ENCODE measurements at regions not wholly inside any gene's neighbourhood (a gene's known extent, or its start where the extent isn't known, plus 50 kb on each side); places are given as distances from the start of the nearest gene placed in this dataset.

DNA sequence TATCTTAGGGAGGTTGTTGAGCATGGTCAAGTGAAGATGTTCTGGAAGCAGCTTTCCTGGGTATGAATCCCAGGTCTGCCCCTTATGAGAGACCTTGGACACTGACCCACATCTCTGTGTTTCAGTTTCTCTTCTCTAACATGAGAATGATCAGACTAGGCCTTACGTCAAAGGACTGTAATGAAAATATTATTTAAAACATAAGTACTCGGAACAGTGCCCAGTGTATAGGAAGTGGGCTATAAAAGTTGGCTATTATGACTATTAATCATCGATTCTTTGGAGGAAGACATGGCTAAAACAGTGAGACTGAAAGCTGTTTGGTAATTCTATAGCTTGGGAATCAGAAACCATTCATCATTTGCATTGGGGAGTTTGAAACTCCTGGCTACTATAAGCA, 65.3 kb upstream of the MYO10 start:
- TF ChIP-seq, protein P1, sequence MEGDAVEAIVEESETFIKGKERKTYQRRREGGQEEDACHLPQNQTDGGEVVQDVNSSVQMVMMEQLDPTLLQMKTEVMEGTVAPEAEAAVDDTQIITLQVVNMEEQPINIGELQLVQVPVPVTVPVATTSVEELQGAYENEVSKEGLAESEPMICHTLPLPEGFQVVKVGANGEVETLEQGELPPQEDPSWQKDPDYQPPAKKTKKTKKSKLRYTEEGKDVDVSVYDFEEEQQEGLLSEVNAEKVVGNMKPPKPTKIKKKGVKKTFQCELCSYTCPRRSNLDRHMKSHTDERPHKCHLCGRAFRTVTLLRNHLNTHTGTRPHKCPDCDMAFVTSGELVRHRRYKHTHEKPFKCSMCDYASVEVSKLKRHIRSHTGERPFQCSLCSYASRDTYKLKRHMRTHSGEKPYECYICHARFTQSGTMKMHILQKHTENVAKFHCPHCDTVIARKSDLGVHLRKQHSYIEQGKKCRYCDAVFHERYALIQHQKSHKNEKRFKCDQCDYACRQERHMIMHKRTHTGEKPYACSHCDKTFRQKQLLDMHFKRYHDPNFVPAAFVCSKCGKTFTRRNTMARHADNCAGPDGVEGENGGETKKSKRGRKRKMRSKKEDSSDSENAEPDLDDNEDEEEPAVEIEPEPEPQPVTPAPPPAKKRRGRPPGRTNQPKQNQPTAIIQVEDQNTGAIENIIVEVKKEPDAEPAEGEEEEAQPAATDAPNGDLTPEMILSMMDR (IDR thresholded peaks at IDR 0.05; ENCODE audit: insufficient read depth, low read depth, low read length) = no peak
- no peak overlapping the region for H3K4me3 ChIP-seq (ENCODE audit: low read depth, low read length)
- DNase-seq (ENCODE audit: low read depth) = peak; percentile 45

DNA sequence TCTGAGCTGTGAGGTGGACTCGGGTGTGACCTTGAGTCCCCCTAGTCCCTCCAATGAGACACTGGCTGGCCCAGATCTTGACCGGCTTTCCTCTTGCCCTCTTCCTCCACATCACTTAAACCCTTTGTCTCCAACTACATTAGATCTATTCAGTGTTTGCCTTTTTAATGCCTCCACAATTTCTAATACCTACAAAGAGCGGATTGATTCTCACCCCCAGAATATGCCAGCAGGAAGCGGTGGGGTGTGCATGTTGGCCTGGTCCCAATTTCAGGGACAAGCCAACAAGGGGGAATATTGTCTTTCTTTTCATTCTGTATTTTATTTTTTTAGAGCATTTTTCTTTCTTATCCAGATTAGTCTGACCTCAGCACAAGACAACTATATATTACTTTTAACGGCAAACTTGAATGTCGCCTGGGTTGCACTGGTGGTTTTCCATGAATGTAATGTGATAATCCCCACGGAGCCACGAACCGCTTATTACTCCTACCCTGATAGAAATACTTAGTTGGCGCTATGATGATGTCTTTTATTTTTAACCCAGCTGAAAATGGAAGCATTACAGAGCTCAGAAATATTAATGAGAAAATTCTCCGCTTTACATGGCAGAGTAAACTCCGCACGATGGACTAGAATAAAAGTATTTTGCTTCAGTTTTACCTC, 68.5 kb upstream of the MYO10 start:
- TF ChIP-seq, protein P1 (IDR thresholded peaks at IDR 0.05; ENCODE audit: insufficient read depth, low read depth, low read length) = no peak
- no peak overlapping the region for H3K4me3 ChIP-seq (ENCODE audit: low read depth, low read length)
- DNase-seq (ENCODE audit: low read depth) = peak; percentile 48

DNA sequence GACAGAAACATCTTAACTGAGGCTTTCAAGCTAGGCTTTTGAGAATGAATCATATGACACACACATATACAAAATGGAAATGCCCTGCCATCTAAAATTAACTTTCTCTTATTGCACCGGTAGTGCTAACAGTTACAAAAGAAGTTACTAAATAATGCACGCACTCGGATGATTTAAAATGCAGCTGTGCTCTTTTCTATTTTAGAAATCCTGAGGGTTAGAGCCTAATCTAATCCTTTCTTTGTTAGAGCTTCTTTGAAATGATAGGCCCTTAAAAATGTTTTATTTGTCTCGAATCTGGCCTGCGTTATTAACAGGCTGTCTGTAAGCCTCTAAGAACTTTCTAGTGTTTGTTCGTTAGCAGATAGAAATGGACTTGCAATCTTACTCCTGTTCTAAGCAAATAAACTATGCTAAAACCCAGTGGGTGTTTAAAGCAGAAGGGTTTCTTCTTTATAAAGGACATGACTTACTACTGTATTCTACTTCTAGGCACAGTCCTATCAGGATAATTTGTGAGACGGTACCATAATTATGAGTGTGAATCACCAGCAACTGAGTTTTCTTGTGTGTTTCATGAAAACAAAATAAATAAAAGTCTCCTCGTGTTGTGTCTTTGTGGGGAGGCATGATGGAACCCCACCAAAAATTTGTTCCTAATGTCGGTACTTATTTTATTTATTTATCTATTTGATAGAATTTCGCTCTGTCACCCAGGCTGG, 69.2 kb upstream of the MYO10 start:
- no peak overlapping the region for H3K4me3 ChIP-seq (ENCODE audit: low read depth, low read length)
- peak; percentile 14 for DNase-seq (ENCODE audit: low read depth)
- TF ChIP-seq, protein P1 (IDR thresholded peaks at IDR 0.05; ENCODE audit: insufficient read depth, low read depth, low read length) = no peak

DNA sequence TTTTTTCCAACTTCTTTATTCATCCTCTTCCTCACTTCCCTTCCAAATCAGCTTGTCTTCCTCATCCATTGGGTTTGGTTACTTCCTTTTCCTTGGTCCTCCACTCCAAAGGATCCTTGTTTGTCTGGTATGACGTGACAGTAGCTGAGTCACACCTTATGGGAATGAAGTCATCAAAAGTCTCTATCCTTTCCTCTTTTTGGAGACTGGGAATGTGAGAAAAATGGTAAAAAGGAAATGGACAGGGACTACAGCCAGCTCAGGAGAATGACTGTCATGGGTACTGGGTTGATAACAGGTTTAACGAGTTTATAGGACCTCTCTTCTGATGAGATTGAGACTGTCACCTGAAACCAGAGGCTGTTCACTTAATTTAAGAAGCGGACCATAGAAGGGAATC, 76.2 kb upstream of the MYO10 start:
- H3K4me3 ChIP-seq (ENCODE audit: low read depth, low read length) = no peak overlapping the region
- DNase-seq (ENCODE audit: low read depth) = peak; percentile 13
- TF ChIP-seq, protein P1 (IDR thresholded peaks at IDR 0.05; ENCODE audit: insufficient read depth, low read depth, low read length) = no peak

DNA sequence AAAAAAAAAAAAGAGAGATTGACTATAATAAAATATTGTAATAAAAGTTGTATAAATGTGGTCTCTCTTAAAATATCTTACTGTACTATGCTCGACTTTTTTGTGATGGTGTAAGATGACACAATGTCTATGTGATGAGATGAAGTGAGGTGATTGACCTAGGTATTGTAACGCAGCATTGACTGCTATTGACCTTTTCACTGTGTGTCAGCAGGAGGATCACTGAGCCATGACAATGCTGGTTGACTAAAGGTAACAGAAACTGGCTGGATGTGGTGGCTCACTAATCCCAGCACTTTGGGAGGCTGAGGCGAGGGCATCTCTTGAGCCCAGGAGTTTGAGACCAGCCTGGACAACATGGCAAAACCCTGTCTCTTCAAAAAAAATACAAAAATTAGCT, 78.6 kb upstream of the MYO10 start:
- no peak overlapping the region for H3K4me3 ChIP-seq (ENCODE audit: low read depth, low read length)
- TF ChIP-seq, protein P1 (IDR thresholded peaks at IDR 0.05; ENCODE audit: insufficient read depth, low read depth, low read length) = no peak

DNA sequence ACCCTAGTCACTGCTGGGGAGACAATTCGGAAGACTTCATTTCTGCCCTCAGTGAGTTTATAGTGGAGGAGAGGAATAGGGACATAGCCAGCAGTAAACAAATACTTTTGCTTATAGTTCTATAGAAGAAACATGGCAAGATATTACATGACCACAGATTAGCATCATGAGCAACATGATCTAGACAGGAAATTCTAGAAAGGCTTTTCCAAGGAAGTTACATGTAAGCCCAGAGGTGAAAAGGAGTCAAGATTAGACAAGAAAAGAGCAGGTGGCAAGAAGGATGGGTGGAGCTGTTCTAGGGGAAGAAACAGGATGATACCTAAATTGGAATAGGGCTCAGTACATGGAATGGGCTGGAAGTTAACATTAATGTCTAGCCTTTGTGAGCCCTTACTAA, 82.8 kb upstream of the MYO10 start:
- H3K4me3 ChIP-seq (ENCODE audit: low read depth, low read length) = no peak overlapping the region
- peak; percentile 13 for DNase-seq (ENCODE audit: low read depth)
- TF ChIP-seq, protein P1 (IDR thresholded peaks at IDR 0.05; ENCODE audit: insufficient read depth, low read depth, low read length) = no peak

More for the DNA sequence above, 78.6 kb upstream of the MYO10 start:
- no peak for DNase-seq (ENCODE audit: low read depth)

Data from fibroblast of villous mesenchyme (primary cell).